ENCODE measurements at regions not wholly inside any gene's neighbourhood (a gene's known extent, or its start where the extent isn't known, plus 50 kb on each side); places are given as distances from the start of the nearest gene placed in this dataset.

- TF ChIP-seq CTCF (IDR thresholded peaks at IDR 0.05; ENCODE audit: insufficient read depth, low read depth, low read length) = no peak
- no peak for TF ChIP-seq EZH2 (IDR thresholded peaks at IDR 0.05; ENCODE audit: insufficient read depth, low read length)
Measured at GRCh38 chr9:12922224-12922866, 147.5 kb downstream of the LURAP1L start.
